Pancreas (tissue), 10 donors: ENCODE measurements at regions not wholly inside any gene's neighbourhood (a gene's known extent, or its start where the extent isn't known, plus 50 kb on each side); places are given as distances from the start of the nearest gene placed in this dataset.

Experiments used
- ATAC-seq, 4 donors: fragments of 200-7000 bp; cut with Tn5 transposase; one replicate each; pipeline versions ENCODE4 v1.8.0 to v1.9.1; 2020; ENCODE audit warnings: mild to moderate bottlenecking in 4 of 4, moderate library complexity in 4 of 4
- DNase-seq, 6 donors: peaks; one replicate each; pipeline ENCODE4 v3.0.0-alpha.2; 2020
- FAIRE-seq: peaks from 2 replicates; lab custom pipeline; 2012; peaks lifted over from hg19 to GRCh38; lab: Jason Lieb, UNC
- H3K27ac ChIP-seq, 4 donors: fragments of 200-600 bp; sonication (generic); 1 replicate in 3 of 4; 2 replicates in 1 of 4; pipeline versions ENCODE4 v1.5.0 to v1.8.0; 2020
- H3K27me3 ChIP-seq, 4 donors: fragments of 200-600 bp; one replicate each; pipeline ENCODE4 v1.8.0; 2021
- H3K36me3 ChIP-seq, 3 donors: fragments of 200-600 bp; sonication (generic) in 1 of 3; one replicate each; pipeline versions ENCODE4 v1.5.0 to v1.8.0; 2020 to 2021
- H3K4me1 ChIP-seq, 3 donors: fragments of 200-600 bp; one replicate each; pipeline ENCODE4 v1.8.0; 2021
- H3K4me3 ChIP-seq, 4 donors: fragments of 200-600 bp; sonication (generic) in 2 of 4; one replicate each; pipeline versions ENCODE4 v1.5.0 to v1.8.0; 2020 to 2021
- H3K9me3 ChIP-seq, 4 donors: fragments of 200-600 bp; one replicate each; pipeline ENCODE4 v1.8.0; 2021
- CTCF ChIP-seq, 4 donors: fragments of 200-600 bp; sonication (generic) in 3 of 4; IDR thresholded peaks; one replicate each; pipeline versions ENCODE4 v1.5.0 to v1.8.0; 2021; ENCODE audit warnings: antibody characterized with exemption in 4 of 4
- WGBS, 2 donors: extraction: QIAGEN DNeasy Blood & Tissue Kit; methylation state at CpG; one replicate each; pipeline ENCODE4 v1.1.7; 2013; 5-methylcytosine and 5-hydroxymethylcytosine counted together
- intact Hi-C, 3 donors: fragments of 100-400 bp; cut with DNase I; formaldehyde crosslinking; loops; one replicate each; pipeline versions ENCODE4 v1.11.1 to v1.14.2; 2022
- donor health status: healthy with polysubstance abuse.
- donor health status: DM: no; HTN: no; CAD: no; lungs with moderate emphysema.
- donor health status: DM: no; HTN: no; CAD: no.
- donor health status: control.
- donor health status: control.
- donor health status: Bipolar disorder and iron deficiency.
- donor health status: DM: yes; HTN: yes; CAD: no.
- donor health status: DM: no; HTN: no; CAD: no.
- donor health status: DM: no; HTN: no; CAD: no.
- donor health status: DM: yes; HTN: yes; CAD: no.

- no peaks in the 10 kb centered on the region for H3K36me3 ChIP-seq
- TF ChIP-seq CTCF (IDR thresholded peaks at IDR 0.05): no peak
- no peaks in the 10 kb centered on the region for H3K9me3 ChIP-seq
- no peaks in the 10 kb centered on the region for H3K4me1 ChIP-seq
- H3K27me3 ChIP-seq: no peaks in the 10 kb centered on the region
- DNase-seq (no peak), FAIRE-seq (no peak), ATAC-seq (no peak)
- H3K4me3 ChIP-seq: no peak overlapping the region
- H3K27ac ChIP-seq: no peak overlapping the region
- intact Hi-C loops: no loop called here
- WGBS, 2 donors: 93 to 96% methylated on average over 5 of the region's 5 CpGs
These were observed 157.3 kb downstream of the ZNF281 start for GRCh38 chr1:200252531-200252930.

- DNase-seq (no peak), ATAC-seq (peak; percentile 50 to 57 (median 53)), FAIRE-seq (no peak)
- Histone ChIP-seq H3K9me3 (no peaks in the 10 kb centered on the region), H3K4me3 (peak overlapping the region in 1 of 4 donors; percentile 10), H3K27ac (no peak overlapping the region), H3K27me3 (no peaks in the 10 kb centered on the region), H3K36me3 (no peaks in the 10 kb centered on the region), H3K4me1 (no peaks in the 10 kb centered on the region)
- 45 to 63% methylated on average over 5 of the region's 5 CpGs for WGBS, 2 donors
- TF ChIP-seq CTCF (IDR thresholded peaks at IDR 0.05): no peak
- intact Hi-C loops: no loop called here
These were observed 159.4 kb downstream of the ZNF281 start for GRCh38 chr1:200250469-200250868.

GRCh38 chr1:200248541-200248940 is 161.3 kb downstream of the ZNF281 start:
- H3K4me1 ChIP-seq: no peaks in the 10 kb centered on the region
- ATAC-seq (no peak), FAIRE-seq (no peak), DNase-seq (no peak)
- no peak overlapping the region for H3K4me3 ChIP-seq
- TF ChIP-seq CTCF (IDR thresholded peaks at IDR 0.05): no peak
- H3K36me3 ChIP-seq: no peaks in the 10 kb centered on the region
- 87 to 88% methylated on average over 8 of the region's 8 CpGs for WGBS, 2 donors
- H3K9me3 ChIP-seq: no peaks in the 10 kb centered on the region
- intact Hi-C loops: no loop called here
- no peaks in the 10 kb centered on the region for H3K27me3 ChIP-seq
- H3K27ac ChIP-seq: no peak overlapping the region

- Histone ChIP-seq H3K9me3 (no peaks in the 10 kb centered on the region), H3K4me3 (no peak overlapping the region), H3K27ac (no peak overlapping the region), H3K27me3 (no peaks in the 10 kb centered on the region), H3K4me1 (no peaks in the 10 kb centered on the region), H3K36me3 (no peaks in the 10 kb centered on the region)
- 85 to 86% methylated on average over 14 of the region's 14 CpGs for WGBS, 2 donors
- ATAC-seq (no peak), FAIRE-seq (no peak), DNase-seq (no peak)
- TF ChIP-seq CTCF (IDR thresholded peaks at IDR 0.05): no peak
- intact Hi-C loops: no loop called here
These were observed 162.3 kb downstream of the ZNF281 start for GRCh38 chr1:200247518-200247917.

GRCh38 chr1:200245473-200245872 is 164.4 kb downstream of the ZNF281 start:
- H3K27me3 ChIP-seq: no peaks in the 10 kb centered on the region
- no peaks in the 10 kb centered on the region for H3K36me3 ChIP-seq
- TF ChIP-seq CTCF (IDR thresholded peaks at IDR 0.05): no peak
- peak; percentile 38 to 79 (median 42) for ATAC-seq
- intact Hi-C loops: no loop called here
- no peak overlapping the region for H3K27ac ChIP-seq
- no peaks in the 10 kb centered on the region for H3K9me3 ChIP-seq
- 55 to 64% methylated on average over 7 of the region's 7 CpGs for WGBS, 2 donors
- peak in 2 of 6 donors; percentile 22 to 46 for DNase-seq
- no peaks in the 10 kb centered on the region for H3K4me1 ChIP-seq
- H3K4me3 ChIP-seq: no peak overlapping the region
- FAIRE-seq: no peak
